ENCODE measurements at regions not wholly inside any gene's neighbourhood (a gene's known extent, or its start where the extent isn't known, plus 50 kb on each side); places are given as distances from the start of the nearest gene placed in this dataset.

GRCh38 chr6:811831-812230 lies 118.9 kb upstream of the EXOC2 start (continued):
- no peak for TF ChIP-seq MAX (IDR thresholded peaks at IDR 0.05; ENCODE audit: low read depth, low read length)

- in situ Hi-C loops (cut with MboI) (no loop called here), intact Hi-C loops (cut with micrococcal nuclease; ENCODE audit: unreplicated experiment) (no loop called here)
- no peak for DNase-seq (ENCODE audit: low read depth, low spot score)
- 50% methylated on average over 1 of the region's 1 CpG for WGBS (ENCODE audit: insufficient coverage, insufficient replicate concordance, low lambda C conversion rate, missing lambda C conversion rate)
- no peak for TF ChIP-seq BACH1 (IDR thresholded peaks at IDR 0.05; ENCODE audit: borderline replicate concordance)
- TF ChIP-seq TCF12 (IDR thresholded peaks at IDR 0.05; ENCODE audit: low read depth, low read length) = no peak
- TF ChIP-seq ATF2 (IDR thresholded peaks at IDR 0.05; ENCODE audit: low read length) = no peak
- no peak for FAIRE-seq
- H3K9me3 ChIP-seq (replicated peaks; ENCODE audit: control insufficient read depth, insufficient read depth, low read length) = no peaks in the 10 kb centered on the region
- no peaks in the 10 kb centered on the region; a peak in 1 of 4 replicates for H3K27me3 ChIP-seq (replicated peaks in 1 of 2; ENCODE audit: control insufficient read depth in 2 of 2, insufficient read depth in 2 of 2, low read length in 1 of 2)
- ChIA-PET CTCF (no interaction called here), POLR2A (no interaction called here), RAD21 (ENCODE audit: unreplicated experiment) (no interaction called here), SMC1A (ENCODE audit: uncharacterized antibody, unreplicated experiment) (no interaction called here)
- no peaks in the 10 kb centered on the region for H4K20me1 ChIP-seq (ENCODE audit: control insufficient read depth, insufficient read depth)
- H3K79me2 ChIP-seq (ENCODE audit: control insufficient read depth, insufficient read depth, low read length) = no peaks in the 10 kb centered on the region
- no peak for ATAC-seq
- no peak overlapping the region for H3K4me3 ChIP-seq
- H3K4me2 ChIP-seq (ENCODE audit: control insufficient read depth, insufficient read depth) = no peak overlapping the region
- no peaks in the 10 kb centered on the region for H3K36me3 ChIP-seq (ENCODE audit: control insufficient read depth in 2 of 2, insufficient read depth in 2 of 2, low read length in 1 of 2)
- H3K9ac ChIP-seq (ENCODE audit: control insufficient read depth, insufficient read depth, low read length) = no peak overlapping the region
- BruUV-seq (replicated peaks) = no TSS peak
- H2AFZ ChIP-seq (ENCODE audit: control insufficient read depth, low read depth, low read length) = no peak overlapping the region
- H3K27ac ChIP-seq (ENCODE audit: control insufficient read depth, insufficient read depth) = no peak overlapping the region
- no peaks in the 10 kb centered on the region for H3K4me1 ChIP-seq (ENCODE audit: control insufficient read depth, insufficient read depth, low read length)
These were observed 118.3 kb upstream of the EXOC2 start for GRCh38 chr6:811191-811590.

GRCh38 chr6:804771-805170 lies 111.8 kb upstream of the EXOC2 start:
- Histone ChIP-seq H3K27me3 (replicated peaks in 1 of 2; ENCODE audit: control insufficient read depth in 2 of 2, insufficient read depth in 2 of 2, low read length in 1 of 2) (peaks cover 0 to 7% of the 10 kb centered on the region in 2 experiments; a peak in 2 of 4 replicates), H3K27ac (ENCODE audit: control insufficient read depth, insufficient read depth) (no peak overlapping the region), H3K4me2 (ENCODE audit: control insufficient read depth, insufficient read depth) (no peak overlapping the region), H3K4me1 (ENCODE audit: control insufficient read depth, insufficient read depth, low read length) (no peaks in the 10 kb centered on the region), H4K20me1 (ENCODE audit: control insufficient read depth, insufficient read depth) (no peaks in the 10 kb centered on the region), H3K36me3 (ENCODE audit: control insufficient read depth in 2 of 2, insufficient read depth in 2 of 2, low read length in 1 of 2) (no peaks in the 10 kb centered on the region), H3K4me3 (no peak overlapping the region), H3K79me2 (ENCODE audit: control insufficient read depth, insufficient read depth, low read length) (no peaks in the 10 kb centered on the region), H3K9ac (ENCODE audit: control insufficient read depth, insufficient read depth, low read length) (no peak overlapping the region), H2AFZ (ENCODE audit: control insufficient read depth, low read depth, low read length) (no peak overlapping the region), H3K9me3 (replicated peaks; ENCODE audit: control insufficient read depth, insufficient read depth, low read length) (no peaks in the 10 kb centered on the region)
- FAIRE-seq (no peak), ATAC-seq (no peak), DNase-seq (ENCODE audit: low read depth, low spot score) (no peak)
- RAD21 ChIA-PET (ENCODE audit: unreplicated experiment) = no interaction called here
- BruUV-seq (replicated peaks) = no TSS peak
- POLR2A ChIA-PET = no interaction called here
- WGBS (ENCODE audit: insufficient coverage, insufficient replicate concordance, low lambda C conversion rate, missing lambda C conversion rate) = 70% methylated on average over 10 of the region's 10 CpGs
- CTCF ChIA-PET = no interaction called here
- intact Hi-C loops (cut with micrococcal nuclease; ENCODE audit: unreplicated experiment) (no loop called here), in situ Hi-C loops (cut with MboI) (no loop called here)
- SMC1A ChIA-PET (ENCODE audit: uncharacterized antibody, unreplicated experiment) = no interaction called here
- TF ChIP-seq NR2F1 (conservative IDR thresholded peaks at IDR 0.05) (no peak), ZBED1 (IDR thresholded peaks at IDR 0.05; ENCODE audit: borderline replicate concordance) (no peak), NR2C2 (IDR thresholded peaks at IDR 0.05; ENCODE audit: borderline replicate concordance, control insufficient read depth, insufficient read length, low read depth) (no peak), NRF1 (conservative IDR thresholded peaks at IDR 0.05; ENCODE audit: low read depth, low read length) (no peak), SUPT20H (IDR thresholded peaks at IDR 0.05; ENCODE audit: borderline replicate concordance, control insufficient read depth, low read depth, low read length) (no peak), TCF7 (IDR thresholded peaks at IDR 0.05; ENCODE audit: borderline replicate concordance) (no peak), EZH2 (IDR thresholded peaks at IDR 0.05; ENCODE audit: borderline replicate concordance, control insufficient read depth, low read depth, low read length) (no peak), PBX3 (IDR thresholded peaks at IDR 0.05; ENCODE audit: insufficient replicate concordance, low read depth, low read length) (no peak), NFYA (IDR thresholded peaks at IDR 0.05; ENCODE audit: borderline replicate concordance, low read depth, low read length) (no peak), SRF (IDR thresholded peaks at IDR 0.05; ENCODE audit: low read depth in 2 of 2, low read length in 2 of 2) (no peak), SPI1 (IDR thresholded peaks at IDR 0.05; ENCODE audit: borderline replicate concordance, insufficient read depth, low read depth, low read length) (no peak), GABPA (IDR thresholded peaks at IDR 0.05; ENCODE audit: low read depth) (no peak)

Measured in GM12878 (cell line).